ENCODE measurements at regions not wholly inside any gene's neighbourhood (a gene's known extent, or its start where the extent isn't known, plus 50 kb on each side); places are given as distances from the start of the nearest gene placed in this dataset.

DNA sequence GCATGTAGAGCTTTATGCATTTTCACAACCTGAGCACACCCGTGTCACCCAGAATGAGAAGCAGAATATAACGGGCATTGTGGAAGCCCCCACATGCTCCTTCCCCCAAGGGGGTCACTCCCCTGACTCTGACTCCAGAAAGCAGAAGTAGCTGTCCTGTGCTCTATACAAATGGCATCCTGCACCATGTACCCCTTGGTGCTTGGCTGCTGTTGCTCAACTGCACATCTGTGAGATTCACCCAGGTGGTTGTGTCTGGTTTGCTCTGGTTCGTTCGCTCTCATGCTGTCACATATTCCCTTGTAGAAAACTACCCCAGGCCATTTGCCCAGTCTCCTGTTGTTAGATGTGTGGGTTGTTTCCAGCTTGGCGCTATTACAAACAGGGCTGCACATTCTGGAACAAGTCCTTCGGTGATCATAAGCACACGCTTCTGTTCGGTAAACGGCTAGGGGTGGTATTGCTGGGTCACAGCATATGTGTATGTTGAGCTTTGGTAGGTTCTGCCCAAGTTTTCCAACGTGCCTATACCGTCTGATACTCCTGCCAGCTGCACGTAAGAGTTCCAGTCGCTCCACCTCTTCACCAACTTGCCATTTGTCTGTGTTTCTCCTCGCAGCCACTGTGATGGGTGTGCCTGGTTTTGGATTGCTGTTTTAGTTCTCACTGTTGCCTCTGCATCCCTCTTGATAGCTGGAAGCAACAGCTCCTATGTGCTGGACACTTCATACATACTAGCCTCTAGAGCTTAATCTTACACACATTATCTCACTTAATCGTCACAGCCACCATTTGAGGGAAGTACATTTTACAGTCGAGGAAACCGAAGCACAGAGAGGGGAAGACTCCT lies 65.4 kb upstream of the SLC6A6 start:
- POLR2A ChIA-PET: no interaction called here
- Mint-ChIP-seq H3K4me1 (no peaks in the 10 kb centered on the region), H3K27ac (no peak overlapping the region), H3K9me3 (no peaks in the 10 kb centered on the region), H3K4me3 (no peak overlapping the region), H3K36me3 (no peaks in the 10 kb centered on the region), H3K27me3 (no peaks in the 10 kb centered on the region)
- ATAC-seq (ENCODE audit: low read depth): no peak
- DNase-seq: no peak

GRCh38 chr3:14337828-14338227 lies 64.6 kb upstream of the SLC6A6 start:
- H3K27me3 Mint-ChIP-seq: no peaks in the 10 kb centered on the region
- no peak overlapping the region for H3K27ac Mint-ChIP-seq
- no peaks in the 10 kb centered on the region for H3K9me3 Mint-ChIP-seq
- POLR2A ChIA-PET: no interaction called here
- H3K36me3 Mint-ChIP-seq: no peaks in the 10 kb centered on the region
- DNase-seq (no peak), ATAC-seq (ENCODE audit: low read depth) (no peak)
- no peaks in the 10 kb centered on the region for H3K4me1 Mint-ChIP-seq
- H3K4me3 Mint-ChIP-seq: no peak overlapping the region

DNA sequence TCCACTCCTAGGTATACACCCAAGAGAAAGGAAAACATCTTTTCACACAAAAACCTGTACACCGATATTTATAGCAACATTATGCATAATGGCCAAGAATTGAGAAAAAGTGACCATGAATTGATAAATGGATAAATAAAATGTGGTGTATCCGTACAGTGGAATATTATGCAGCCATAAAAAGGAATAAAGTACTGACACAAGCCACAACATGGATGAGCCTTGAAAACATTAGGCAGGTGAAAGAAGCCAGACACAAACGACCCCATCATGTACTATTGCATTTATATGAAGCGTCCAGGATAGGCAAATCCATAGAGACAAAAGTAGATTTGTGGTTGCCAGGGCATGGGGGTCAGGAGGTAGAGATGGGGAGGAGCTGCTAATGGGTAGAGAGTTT lies 64.2 kb upstream of the SLC6A6 start:
- ATAC-seq (ENCODE audit: low read depth) (no peak), DNase-seq (no peak)
- H3K4me1 Mint-ChIP-seq: no peaks in the 10 kb centered on the region
- H3K4me3 Mint-ChIP-seq: no peak overlapping the region
- no peaks in the 10 kb centered on the region for H3K27me3 Mint-ChIP-seq
- H3K9me3 Mint-ChIP-seq: no peaks in the 10 kb centered on the region
- POLR2A ChIA-PET: no interaction called here
- no peaks in the 10 kb centered on the region for H3K36me3 Mint-ChIP-seq
- H3K27ac Mint-ChIP-seq: no peak overlapping the region

- POLR2A ChIA-PET: no interaction called here
- H3K9me3 Mint-ChIP-seq: no peaks in the 10 kb centered on the region
- no peak overlapping the region for H3K4me3 Mint-ChIP-seq
- H3K4me1 Mint-ChIP-seq: no peaks in the 10 kb centered on the region
- H3K27me3 Mint-ChIP-seq: no peaks in the 10 kb centered on the region
- ATAC-seq (ENCODE audit: low read depth) (no peak), DNase-seq (no peak)
- no peak overlapping the region for H3K27ac Mint-ChIP-seq
- H3K36me3 Mint-ChIP-seq: no peaks in the 10 kb centered on the region
These were observed 63.4 kb upstream of the SLC6A6 start for GRCh38 chr3:14338898-14339458.

- Mint-ChIP-seq H3K4me1 (no peaks in the 10 kb centered on the region), H3K36me3 (no peaks in the 10 kb centered on the region), H3K27me3 (no peaks in the 10 kb centered on the region), H3K27ac (no peak overlapping the region), H3K4me3 (no peak overlapping the region), H3K9me3 (no peaks in the 10 kb centered on the region)
- POLR2A ChIA-PET: no interaction called here
- no peak for DNase-seq
- no peak for ATAC-seq (ENCODE audit: low read depth)
These were observed 61.3 kb upstream of the SLC6A6 start for GRCh38 chr3:14340960-14341708.

DNA sequence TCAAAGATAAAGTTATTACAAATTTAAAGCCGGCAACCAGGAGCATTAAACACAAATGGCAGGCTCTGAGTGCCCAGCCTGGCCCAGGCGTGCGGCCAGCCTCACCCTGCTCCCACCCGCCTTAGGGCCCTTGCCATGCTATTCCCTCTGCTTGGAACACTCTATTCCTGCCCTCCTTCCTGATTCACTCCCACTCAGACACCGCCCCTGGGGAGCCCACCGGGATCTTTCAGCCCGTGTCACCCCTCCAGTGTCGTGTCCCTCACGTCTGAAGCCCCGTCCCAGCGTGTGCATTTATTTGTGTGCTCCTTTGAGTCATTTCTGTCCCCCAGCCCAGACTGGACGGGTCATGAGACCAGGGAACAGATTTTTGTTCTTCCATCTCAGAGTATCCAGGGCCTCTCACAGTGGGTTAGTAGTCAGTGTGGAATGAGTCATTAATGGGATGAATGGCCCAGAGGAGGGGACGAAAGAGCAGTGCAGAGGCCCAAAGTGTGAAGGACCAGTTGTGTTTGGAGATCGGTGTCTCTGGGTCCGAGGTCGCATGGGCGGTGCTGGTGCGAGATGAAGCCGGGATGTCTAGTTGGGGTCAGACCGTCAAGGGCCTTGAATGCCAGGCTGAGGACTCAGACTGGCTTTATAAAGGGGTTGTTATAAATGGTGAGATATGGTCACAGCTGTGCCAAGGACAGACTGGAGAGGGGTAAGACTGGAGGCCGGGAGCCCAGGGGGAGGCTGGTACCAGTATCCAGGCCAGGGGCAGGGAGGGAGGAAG lies 58.9 kb upstream of the SLC6A6 start:
- no peak for DNase-seq
- POLR2A ChIA-PET: no interaction called here
- H3K27ac Mint-ChIP-seq: no peak overlapping the region
- H3K36me3 Mint-ChIP-seq: no peaks in the 10 kb centered on the region
- H3K4me3 Mint-ChIP-seq: no peak overlapping the region
- no peaks in the 10 kb centered on the region for H3K4me1 Mint-ChIP-seq
- H3K9me3 Mint-ChIP-seq: no peaks in the 10 kb centered on the region
- peaks cover 8% of the 10 kb centered on the region for H3K27me3 Mint-ChIP-seq
- no peak for ATAC-seq (ENCODE audit: low read depth)

DNA sequence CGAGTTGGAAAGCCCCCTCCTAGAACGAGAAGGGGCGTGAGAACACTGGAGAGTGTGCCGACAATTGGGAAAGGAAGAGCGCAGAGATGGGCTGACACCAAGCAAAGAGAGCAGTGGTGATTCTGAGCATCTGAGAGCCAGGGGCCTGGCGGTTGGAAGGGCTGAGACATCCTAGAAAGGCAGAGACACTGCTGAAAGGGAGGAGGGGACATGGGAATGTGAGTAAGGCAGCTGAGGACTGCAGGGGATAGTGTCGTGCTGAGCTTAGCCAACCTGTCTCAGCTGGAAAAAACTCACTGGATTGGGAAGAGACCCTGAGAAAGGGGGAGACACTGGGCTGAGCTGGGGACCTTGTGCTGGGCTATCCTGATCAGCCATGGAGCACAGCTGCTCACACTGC lies 58.1 kb upstream of the SLC6A6 start:
- peaks cover 11% of the 10 kb centered on the region for H3K27me3 Mint-ChIP-seq
- POLR2A ChIA-PET: no interaction called here
- H3K4me3 Mint-ChIP-seq: no peak overlapping the region
- no peaks in the 10 kb centered on the region for H3K4me1 Mint-ChIP-seq
- no peak for DNase-seq
- ATAC-seq (ENCODE audit: low read depth): no peak
- no peaks in the 10 kb centered on the region for H3K36me3 Mint-ChIP-seq
- H3K27ac Mint-ChIP-seq: no peak overlapping the region
- no peaks in the 10 kb centered on the region for H3K9me3 Mint-ChIP-seq

GRCh38 chr3:14345496-14346150 lies 56.8 kb upstream of the SLC6A6 start:
- Mint-ChIP-seq H3K4me1 (no peaks in the 10 kb centered on the region), H3K27me3 (peaks cover 16% of the 10 kb centered on the region), H3K27ac (no peak overlapping the region), H3K36me3 (no peaks in the 10 kb centered on the region), H3K4me3 (no peak overlapping the region), H3K9me3 (no peaks in the 10 kb centered on the region)
- DNase-seq (no peak), ATAC-seq (ENCODE audit: low read depth) (no peak)
- POLR2A ChIA-PET: no interaction called here

DNA sequence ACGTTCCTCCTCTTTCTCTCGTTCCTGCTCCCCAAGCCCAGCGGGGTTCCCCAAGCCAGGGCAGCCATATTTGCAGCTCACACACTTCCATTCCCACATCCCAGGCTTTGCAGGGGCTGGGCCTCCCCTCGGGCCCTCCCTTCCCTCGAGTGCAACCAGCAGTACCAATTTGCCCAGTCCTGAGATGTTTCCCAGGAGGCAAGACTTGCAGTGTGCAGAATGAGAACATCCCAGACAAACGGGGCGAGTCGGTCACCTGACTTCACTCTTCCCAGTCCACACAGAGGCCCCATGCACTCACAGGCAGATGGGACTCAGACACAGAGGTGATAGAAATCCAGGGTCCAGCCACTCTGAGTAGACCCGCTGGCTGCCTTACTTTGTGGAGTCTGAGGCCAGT lies 56.2 kb upstream of the SLC6A6 start:
- Mint-ChIP-seq H3K27me3 (peaks cover 16% of the 10 kb centered on the region), H3K27ac (no peak overlapping the region), H3K36me3 (no peaks in the 10 kb centered on the region), H3K9me3 (no peaks in the 10 kb centered on the region), H3K4me3 (no peak overlapping the region), H3K4me1 (no peaks in the 10 kb centered on the region)
- POLR2A ChIA-PET: no interaction called here
- DNase-seq: no peak
- ATAC-seq (ENCODE audit: low read depth): no peak

- DNase-seq (no peak), ATAC-seq (ENCODE audit: low read depth) (no peak)
- Mint-ChIP-seq H3K36me3 (no peaks in the 10 kb centered on the region), H3K27ac (no peak overlapping the region), H3K27me3 (peaks cover 16% of the 10 kb centered on the region), H3K9me3 (no peaks in the 10 kb centered on the region), H3K4me1 (no peaks in the 10 kb centered on the region), H3K4me3 (no peak overlapping the region)
- POLR2A ChIA-PET: no interaction called here
These were observed 55.8 kb upstream of the SLC6A6 start for GRCh38 chr3:14346642-14347041.

- no peak overlapping the region for H3K27ac Mint-ChIP-seq
- H3K9me3 Mint-ChIP-seq: no peaks in the 10 kb centered on the region
- peaks cover 16% of the 10 kb centered on the region for H3K27me3 Mint-ChIP-seq
- POLR2A ChIA-PET: no interaction called here
- H3K4me1 Mint-ChIP-seq: no peaks in the 10 kb centered on the region
- ATAC-seq (ENCODE audit: low read depth) (no peak), DNase-seq (no peak)
- no peak overlapping the region for H3K4me3 Mint-ChIP-seq
- H3K36me3 Mint-ChIP-seq: no peaks in the 10 kb centered on the region
These were observed 55.3 kb upstream of the SLC6A6 start for GRCh38 chr3:14347110-14347509.

DNA sequence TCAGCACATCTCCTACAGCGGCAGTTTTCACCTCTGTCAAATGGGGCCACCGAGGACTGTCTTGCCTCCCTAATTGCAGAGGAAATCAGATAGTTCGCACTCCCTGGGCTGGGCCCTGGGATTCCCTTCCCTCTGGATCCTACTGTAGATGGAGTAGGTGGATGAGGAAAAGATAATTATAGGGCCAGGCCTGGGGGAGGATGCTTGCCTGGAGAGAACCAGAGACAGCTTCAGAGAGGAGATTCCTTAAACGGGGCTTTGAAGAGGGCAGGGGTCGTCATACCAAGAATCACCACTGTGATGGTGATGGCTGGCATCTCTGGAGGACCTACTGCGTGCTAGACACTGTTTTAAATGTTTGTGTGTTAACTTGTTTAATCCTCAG lies 50.8 kb upstream of the SLC6A6 start:
- ATAC-seq (ENCODE audit: low read depth): no peak
- Mint-ChIP-seq H3K4me3 (no peak overlapping the region), H3K4me1 (no peaks in the 10 kb centered on the region), H3K9me3 (no peaks in the 10 kb centered on the region), H3K27me3 (peaks cover 18% of the 10 kb centered on the region), H3K27ac (no peak overlapping the region), H3K36me3 (no peaks in the 10 kb centered on the region)
- DNase-seq: no peak
- POLR2A ChIA-PET: no interaction called here

DNA sequence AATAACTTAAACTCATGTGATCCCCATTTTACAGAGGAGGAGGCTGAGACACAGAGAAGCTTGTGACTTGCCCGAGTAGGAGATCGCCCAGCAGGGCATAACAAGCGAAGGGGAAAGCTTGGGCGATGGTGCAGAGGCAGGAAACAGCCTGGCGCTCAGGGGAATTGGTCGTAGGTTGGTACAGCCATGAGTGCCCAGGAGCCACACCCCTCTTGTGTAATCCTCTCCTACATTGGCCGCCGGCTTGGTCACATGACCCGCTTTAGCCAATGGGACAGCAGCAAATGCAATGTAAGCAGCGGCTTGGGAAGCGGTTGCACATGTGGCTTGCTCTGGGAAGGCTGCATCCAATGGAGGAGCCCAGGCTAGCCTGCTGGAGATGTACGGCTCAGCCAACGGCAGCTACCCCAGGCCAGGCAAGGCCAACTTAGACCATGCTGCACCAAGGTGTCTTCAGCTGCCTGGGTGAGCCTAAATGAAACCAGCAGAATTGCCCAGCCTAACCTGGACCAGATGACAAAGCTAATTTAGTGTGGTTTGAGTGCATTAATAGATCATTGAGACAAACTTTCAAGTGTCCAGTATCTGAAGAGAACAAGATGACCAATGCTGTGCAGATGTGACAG lies 50.3 kb upstream of the SLC6A6 start:
- H3K4me3 Mint-ChIP-seq: no peak overlapping the region
- H3K4me1 Mint-ChIP-seq: no peaks in the 10 kb centered on the region
- H3K9me3 Mint-ChIP-seq: no peaks in the 10 kb centered on the region
- peaks cover 18% of the 10 kb centered on the region for H3K27me3 Mint-ChIP-seq
- ATAC-seq (ENCODE audit: low read depth): no peak
- no peak overlapping the region for H3K27ac Mint-ChIP-seq
- DNase-seq: no peak
- POLR2A ChIA-PET: no interaction called here
- no peaks in the 10 kb centered on the region for H3K36me3 Mint-ChIP-seq

Measured in activated naive CD8-positive, alpha-beta T cell treated with anti-CD3 and anti-CD28 coated beads, Interleukin-2, amount 10 ng/mL, durations not matched to agents 7 days and 5 days (primary cell).